NCI-H1436 (cell line): ENCODE measurements at regions not wholly inside any gene's neighbourhood (a gene's known extent, or its start where the extent isn't known, plus 50 kb on each side); places are given as distances from the start of the nearest gene placed in this dataset.

Experiments
- DNase-seq: peaks from one replicate; lab custom pipeline; 2025; lab: John Stamatoyannopoulos, UW

DNA sequence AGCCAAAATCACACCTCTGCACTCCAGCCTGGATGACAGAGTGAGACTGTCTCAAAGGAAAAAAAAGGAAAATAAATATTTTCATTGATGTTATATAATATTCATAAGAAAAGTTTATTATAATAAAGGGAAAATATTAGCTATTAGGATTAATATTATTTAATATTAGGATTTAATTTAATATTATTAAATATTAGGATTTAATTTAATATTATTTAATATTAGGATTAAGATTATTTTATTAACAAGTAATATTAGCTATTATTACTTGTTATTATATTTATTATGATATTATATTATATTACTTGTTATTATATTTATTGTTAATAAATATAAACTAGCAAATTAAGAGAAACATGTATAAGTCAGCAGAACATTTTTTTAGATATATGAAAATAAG, 518.1 kb downstream of the FSCB start:
- no peak for DNase-seq

GRCh38 chr14:43983721-43984120, 523.4 kb downstream of the FSCB start:
- no peak for DNase-seq

DNA sequence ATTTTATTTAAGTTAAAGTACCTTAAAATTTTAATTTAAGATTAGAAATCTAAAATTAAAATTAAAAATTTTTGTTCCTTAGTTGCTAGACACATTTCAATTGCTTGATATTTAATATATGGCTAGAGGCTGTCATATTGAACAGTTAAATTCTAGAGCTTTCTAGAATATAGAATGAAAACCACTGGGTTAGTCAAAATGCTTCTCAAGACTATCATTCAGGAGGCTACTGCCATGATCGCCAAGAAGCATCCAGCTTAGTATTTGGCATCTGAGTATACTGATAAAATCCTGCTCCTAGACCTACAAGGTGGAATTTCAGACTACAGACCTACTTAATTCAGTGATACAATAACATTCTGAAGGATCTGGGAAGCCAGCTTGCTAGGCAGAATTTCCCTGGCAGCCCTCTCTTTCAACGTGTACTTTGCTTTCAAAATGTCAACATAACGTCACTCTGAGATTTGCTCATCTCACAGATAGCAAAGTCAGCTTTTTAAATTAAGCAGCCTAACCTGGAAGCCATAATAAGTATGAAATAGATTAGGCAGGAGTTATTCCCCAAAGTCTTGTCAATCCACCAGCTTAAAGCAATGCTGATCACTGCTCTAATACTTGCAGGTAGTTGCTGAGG, 525.8 kb downstream of the FSCB start:
- no peak for DNase-seq

GRCh38 chr14:43956741-43957140, 550.3 kb downstream of the FSCB start:
- no peak for DNase-seq

- DNase-seq, result no peak
Measured at GRCh38 chr14:43949400-43949799, 557.7 kb downstream of the FSCB start.

- DNase-seq, result no peak
Measured at GRCh38 chr14:43939836-43940235, 567.2 kb downstream of the FSCB start.

GRCh38 chr14:43938588-43939281, 568.3 kb downstream of the FSCB start:
- DNase-seq, result no peak

DNA sequence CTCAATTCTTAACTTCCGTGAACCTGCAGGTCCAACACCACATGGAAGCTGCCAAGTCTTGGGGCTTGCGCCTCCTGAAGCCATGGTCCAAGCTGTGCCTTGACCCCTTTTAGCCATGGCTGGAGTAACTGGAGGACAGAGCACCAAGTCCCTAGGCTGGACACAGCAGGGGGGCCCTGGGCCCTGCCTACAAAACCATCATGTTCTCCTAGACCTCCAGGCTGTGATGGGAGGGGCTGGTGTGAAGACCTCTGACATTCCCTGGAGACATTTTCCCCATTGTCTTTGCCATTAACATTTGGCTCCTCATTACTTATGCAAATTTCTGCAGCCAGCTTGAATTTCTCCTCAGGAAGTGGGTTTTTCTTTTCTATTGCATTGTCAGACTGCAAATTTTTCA, 570.1 kb downstream of the FSCB start:
- DNase-seq, result no peak

DNA sequence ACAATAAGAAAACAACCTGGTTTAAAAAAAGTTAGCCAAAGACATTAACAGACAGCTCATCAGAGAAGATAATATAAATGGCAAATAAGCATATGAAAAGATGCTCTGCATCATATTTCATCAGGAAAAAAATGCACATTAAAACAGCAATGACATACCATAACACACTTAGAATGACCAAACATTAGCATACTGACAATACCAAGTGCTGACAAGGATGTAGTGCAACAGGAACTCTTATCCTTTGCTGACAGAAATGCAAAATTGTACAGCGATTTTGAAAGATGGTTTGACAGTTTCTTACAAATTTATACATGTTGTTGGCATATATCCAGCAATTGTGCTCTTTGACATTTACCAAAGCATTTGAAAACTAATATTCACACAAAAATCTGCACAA, 573.0 kb downstream of the FSCB start:
- no peak for DNase-seq

- no peak for DNase-seq
Measured at GRCh38 chr14:43914041-43914693, 592.9 kb downstream of the FSCB start.

GRCh38 chr14:43903209-43903608, 603.9 kb downstream of the FSCB start:
- DNase-seq, result no peak

DNA sequence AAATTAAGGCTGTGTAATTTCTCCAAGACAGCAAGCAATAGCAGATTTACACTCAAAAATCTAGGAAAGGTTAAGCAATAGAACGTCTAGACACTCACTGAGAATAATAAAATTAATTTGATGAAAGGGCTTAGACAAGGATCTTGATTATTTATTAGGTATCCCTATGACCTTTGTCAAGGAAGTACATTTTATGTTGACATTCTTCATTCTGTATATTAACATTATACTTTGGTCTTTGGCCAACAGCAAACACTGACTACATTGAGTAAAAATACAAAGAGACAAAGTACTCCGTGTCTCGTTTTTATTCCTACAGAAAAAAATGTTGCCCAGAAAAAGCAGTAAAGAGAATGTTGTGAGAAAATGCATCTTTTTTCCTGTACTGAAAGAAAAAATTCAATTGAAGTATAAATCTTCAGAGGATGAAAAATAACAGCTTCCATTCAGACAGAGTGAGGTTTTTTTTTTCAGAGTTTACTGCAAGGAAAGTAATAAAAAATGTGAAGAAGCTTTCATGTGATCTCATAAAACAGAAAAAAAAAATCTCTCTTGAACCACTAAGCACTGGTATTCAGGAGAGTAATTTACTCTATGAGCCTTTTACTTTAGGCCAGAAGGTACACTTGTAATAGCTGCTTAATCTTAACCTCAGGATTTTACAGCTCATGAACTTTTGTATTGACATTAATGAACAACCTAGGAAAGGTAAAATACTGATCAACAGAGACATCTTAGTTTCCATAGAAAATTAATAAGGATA, 605.0 kb downstream of the FSCB start:
- DNase-seq, result no peak

- no peak for DNase-seq
Measured at GRCh38 chr14:43900173-43900655, 606.9 kb downstream of the FSCB start.

DNA sequence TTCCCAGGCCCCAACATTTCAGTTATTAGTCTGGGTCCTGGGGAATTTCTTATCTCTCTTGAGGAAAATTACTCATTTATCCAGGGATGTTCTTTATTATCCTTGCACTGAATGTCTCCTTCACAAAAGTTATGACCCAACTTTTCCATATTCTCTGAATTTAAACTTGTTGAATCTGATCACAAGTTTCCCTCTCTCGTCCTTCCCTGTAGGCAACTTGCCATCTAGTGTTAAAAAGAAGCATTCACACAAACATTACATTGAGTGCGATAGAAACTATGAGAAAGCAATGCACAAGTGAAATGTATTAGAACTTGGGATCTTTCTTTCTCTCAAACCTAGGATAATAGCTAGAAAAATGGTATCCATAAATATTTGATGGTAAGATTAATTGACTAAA, 608.4 kb downstream of the FSCB start:
- DNase-seq, result no peak

DNA sequence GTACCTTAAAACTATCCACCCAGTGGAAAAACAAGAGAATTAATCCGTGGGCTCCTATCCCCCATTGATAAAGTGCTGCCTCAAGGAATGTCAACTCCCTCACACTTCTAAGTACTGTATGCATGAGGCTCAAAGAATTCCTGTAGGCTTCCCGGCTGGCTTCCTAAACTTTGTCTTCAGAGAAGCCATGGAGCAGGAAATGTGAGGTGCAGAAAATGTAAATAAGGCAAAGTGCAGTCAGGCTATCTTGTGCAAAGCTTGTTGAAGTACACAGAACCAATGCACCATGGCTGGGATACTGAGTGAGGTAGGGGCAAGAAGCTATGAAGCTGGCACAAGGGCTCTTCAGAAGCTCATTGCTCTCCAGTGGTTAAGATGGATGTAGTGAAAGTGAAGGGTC, 611.0 kb downstream of the FSCB start:
- DNase-seq, result no peak

- no peak for DNase-seq
Measured at GRCh38 chr14:43894534-43894933, 612.5 kb downstream of the FSCB start.

- no peak for DNase-seq
Measured at GRCh38 chr14:43887523-43887922, 619.6 kb downstream of the FSCB start.

GRCh38 chr14:43877351-43877960, 629.6 kb downstream of the FSCB start:
- no peak for DNase-seq

- DNase-seq, result no peak
Measured at GRCh38 chr14:43872752-43873655, 634.1 kb downstream of the FSCB start.

GRCh38 chr14:43872222-43872621, 634.9 kb downstream of the FSCB start:
- no peak for DNase-seq

- DNase-seq, result no peak
Measured at GRCh38 chr14:43858981-43859380, 648.1 kb downstream of the FSCB start.
